Fibroblast of peridontal ligament (primary cell): ENCODE measurements at regions not wholly inside any gene's neighbourhood (a gene's known extent, or its start where the extent isn't known, plus 50 kb on each side); places are given as distances from the start of the nearest gene placed in this dataset.
A peak's percentile ranks its signal among the peaks of the same experiment; 100 is the strongest.

Experiments used
- DNase-seq: peaks from one replicate; pipeline ENCODE4 v3.0.0-alpha.2; 2010; ENCODE audit errors: extremely low read depth

GRCh38 chr7:23973264-23973663 lies 263.2 kb downstream of the STK31 start:
- DNase-seq, result no peak

GRCh38 chr7:23980081-23980480 lies 270.1 kb downstream of the STK31 start:
- no peak for DNase-seq

DNA sequence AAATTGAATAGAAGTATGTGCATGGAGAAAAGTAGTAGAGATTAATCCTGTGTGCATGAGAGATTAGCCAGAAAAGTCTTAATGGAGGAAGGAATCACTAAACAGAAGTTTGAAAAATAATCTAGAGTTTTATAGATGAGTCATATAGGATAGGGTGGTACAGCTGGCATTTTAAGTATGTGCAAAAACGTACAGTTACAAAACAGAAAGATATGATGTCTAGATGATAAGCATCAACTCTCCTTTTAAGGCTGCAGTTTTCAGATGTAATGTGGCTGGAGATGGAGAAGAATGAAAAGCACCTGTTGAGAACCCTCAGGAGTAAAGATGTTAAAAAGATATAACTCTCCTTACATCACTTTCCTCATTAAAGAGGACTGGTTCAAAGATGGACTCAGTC lies 271.3 kb downstream of the STK31 start:
- no peak for DNase-seq

- DNase-seq, result no peak
Observed at GRCh38 chr7:23981758-23982157, 271.7 kb downstream of the STK31 start.

GRCh38 chr7:24005517-24005916 lies 278.5 kb upstream of the NPY start:
- DNase-seq, result no peak

DNA sequence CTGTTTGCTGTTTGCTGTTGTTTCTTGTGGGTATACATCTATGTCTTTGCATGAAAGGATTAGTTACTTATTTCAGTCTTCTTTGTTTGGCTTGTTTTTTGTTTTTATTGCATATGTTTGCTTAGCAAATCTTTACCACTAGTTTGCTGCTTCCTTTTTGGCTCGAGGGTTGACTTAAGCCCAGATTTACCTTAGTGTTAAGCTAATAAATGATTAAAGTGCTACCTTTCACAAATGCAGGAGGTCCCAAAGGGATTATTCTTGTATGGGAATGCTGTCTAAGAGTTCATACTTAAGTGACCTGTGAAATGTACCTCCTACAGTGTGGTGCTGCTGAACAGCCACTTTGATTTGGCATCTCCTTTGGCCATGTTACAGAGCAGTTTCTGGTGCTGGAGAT lies 273.5 kb upstream of the NPY start:
- DNase-seq, result no peak

GRCh38 chr7:24017519-24017918 lies 266.5 kb upstream of the NPY start:
- DNase-seq, result no peak

GRCh38 chr7:24018331-24018730 lies 265.7 kb upstream of the NPY start:
- no peak for DNase-seq

GRCh38 chr7:24019841-24020240 lies 264.1 kb upstream of the NPY start:
- no peak for DNase-seq

DNA sequence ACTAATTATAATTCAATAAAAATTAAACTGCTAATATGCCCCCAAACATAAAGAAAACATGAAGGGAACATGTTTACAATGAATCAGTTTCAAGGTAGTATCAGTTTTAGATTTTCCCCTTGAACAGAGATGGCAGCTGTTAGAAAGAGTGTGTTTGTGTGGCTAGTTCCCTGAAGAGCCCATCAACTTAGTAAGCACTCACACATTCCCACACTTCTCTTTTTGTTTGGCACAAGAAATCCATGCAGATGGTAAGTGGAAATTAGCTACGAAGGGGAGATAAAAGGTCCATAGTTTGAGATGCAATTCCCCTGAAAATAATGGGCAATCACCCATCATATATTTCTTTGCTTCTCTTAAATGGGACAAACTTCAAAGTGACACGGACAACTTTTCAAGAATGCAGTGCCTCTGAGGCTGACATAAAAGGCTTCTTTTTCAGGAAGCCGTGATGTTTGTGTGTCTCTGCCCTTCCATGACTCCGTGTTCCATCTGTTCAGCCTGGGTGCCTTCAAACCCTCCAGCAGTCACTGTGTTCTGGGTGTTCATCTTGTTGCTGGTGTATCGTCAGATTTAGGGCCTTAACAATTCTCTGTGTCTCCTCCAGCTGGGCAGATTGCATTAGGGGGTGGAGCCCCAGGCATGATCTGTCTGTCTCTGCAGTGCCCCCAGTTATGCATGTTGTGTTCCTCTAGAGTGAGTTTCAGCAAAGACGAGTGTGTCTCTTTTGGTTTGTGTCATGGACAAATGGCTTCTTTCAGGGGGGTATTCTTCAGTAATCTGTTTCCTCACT lies 259.5 kb upstream of the NPY start:
- DNase-seq, result no peak

DNA sequence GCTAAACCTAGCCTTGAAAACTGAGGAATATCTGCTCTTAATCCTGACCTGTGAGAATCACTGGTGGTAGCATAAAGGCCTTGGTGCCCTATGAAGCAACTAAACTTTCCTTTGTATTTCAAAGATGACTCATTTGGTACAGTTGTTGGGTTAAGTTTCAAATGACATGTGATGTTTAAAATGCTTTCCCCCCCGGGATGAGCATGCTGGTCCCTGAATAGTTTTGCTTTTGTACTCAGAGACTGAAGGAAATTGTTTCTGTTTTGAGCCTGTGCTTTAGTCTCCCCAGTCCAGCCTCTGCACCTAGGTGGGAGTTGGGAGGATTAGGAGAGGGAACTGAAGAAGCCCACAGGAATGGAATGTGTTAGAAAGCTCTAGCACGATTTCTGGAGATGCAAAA lies 258.9 kb upstream of the NPY start:
- peak; percentile 42 for DNase-seq

- DNase-seq, result no peak
Observed at GRCh38 chr7:24025765-24026164, 258.2 kb upstream of the NPY start.

- DNase-seq, result no peak
Observed at GRCh38 chr7:24026351-24026750, 257.6 kb upstream of the NPY start.

- DNase-seq, result no peak
Observed at GRCh38 chr7:24029068-24029467, 254.9 kb upstream of the NPY start.

DNA sequence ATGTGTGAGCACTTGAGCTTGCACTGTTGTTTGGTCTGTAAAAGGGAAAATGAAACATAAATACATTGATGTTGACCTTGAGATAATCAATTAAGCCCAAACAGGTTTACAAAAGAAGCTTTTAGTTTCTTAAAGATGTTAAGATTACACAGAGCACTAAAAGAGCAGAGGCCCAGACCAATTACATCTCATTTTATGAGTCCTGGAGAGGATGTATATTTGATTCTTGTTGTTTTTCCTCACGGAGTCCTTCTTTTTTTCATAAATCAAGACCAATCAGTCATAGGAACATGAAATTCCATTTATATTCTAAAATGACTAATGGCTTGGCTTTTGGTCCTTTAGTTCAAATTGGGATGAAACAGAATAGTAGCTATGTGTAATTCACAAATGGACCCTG lies 249.7 kb upstream of the NPY start:
- no peak for DNase-seq

DNA sequence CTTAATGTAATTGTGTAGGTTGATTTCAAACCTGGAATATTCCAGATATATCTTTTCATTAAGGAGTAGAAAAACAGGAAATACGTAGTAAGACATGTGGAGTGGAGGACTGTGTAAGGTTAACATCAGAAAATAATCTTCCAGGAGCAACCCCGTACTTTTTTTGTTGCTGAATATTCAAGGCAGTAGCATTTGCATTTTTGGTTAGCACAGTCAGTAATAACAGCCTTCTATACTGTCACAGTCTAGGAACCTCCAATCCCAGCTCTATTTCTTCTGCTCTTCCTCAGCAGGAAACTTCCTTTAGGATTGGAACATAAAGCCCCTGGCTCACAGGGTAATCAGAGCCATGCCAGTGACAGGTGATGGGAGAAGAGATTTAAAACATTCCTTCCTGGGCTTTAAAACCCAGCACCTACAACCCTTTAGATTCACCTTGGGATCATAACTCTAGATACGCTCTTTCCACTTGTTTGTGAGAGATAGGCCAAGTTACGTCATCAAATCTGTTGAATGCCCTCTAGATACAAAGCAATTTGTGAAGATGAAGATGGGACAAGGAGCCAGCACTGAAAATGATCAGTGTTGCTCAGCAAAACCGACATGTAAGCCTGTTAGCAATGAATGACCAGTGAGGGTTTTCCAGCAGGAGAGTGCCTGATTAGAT lies 248.5 kb upstream of the NPY start:
- no peak for DNase-seq

DNA sequence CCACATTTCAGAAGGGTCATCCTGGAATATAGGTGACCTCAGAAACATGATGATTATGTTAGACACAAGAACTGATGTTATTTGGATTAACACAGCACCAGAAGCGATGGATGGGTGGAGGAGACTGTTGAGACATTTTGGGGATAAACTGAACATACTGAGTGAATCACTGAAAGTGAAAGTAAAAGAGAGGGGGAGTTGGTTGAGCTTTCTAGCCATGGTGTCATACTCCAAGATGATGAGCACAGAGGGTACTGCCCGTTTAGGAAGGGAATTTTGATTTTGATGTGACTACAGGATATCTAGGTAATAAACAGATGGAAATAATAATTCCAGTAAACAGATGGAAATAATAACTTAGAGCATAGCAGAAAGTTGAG lies 248.0 kb upstream of the NPY start:
- peak; percentile 12 for DNase-seq

DNA sequence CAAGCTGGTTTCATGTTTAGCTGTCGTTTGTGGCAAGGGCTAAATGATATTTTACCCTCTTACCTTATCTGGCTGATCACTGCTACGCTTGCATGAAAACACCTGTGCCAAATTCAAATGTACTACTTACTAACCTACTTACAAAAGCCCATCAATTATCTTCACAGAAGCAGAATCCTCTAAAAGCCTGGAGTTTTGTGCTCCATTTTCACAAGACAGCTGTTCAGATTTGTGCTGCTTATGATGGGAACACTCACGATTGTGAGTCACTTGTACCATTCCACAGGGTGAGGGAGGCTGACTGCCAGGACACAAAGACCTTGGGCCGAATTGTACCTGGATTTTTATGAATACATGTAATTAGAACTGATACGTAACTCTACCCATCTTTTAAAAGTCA lies 245.0 kb upstream of the NPY start:
- no peak for DNase-seq

DNA sequence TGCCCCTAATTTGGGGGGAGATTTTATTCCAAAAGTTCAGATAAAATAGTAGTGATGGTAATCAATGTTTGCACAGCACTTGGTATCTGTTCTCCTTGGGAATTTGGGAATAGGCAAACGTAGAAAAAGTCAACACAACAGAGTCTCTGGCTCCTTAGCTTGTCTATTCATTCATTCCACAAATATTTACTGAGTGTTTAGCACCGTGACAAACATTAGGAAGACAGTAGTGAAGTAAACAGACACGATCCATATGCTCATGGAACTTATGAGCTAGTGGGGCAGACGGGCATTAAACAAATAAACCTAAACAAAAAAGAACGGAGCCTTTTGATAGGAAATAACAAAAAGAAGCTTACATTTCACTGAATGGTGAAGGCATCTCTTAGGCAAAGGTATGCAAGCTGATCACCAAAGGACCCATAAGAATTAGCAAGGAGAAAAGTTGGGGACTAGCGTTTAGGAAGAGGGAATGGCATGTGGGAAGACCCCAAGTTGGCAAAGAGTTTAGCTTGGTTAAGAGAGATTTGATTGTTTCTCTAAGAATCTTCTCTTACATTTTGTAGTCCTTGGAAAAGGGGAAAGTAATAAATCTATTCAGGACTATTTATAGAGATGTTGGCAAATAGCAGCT lies 243.9 kb upstream of the NPY start:
- no peak for DNase-seq

- DNase-seq, result no peak
Observed at GRCh38 chr7:24042028-24042427, 242.0 kb upstream of the NPY start.

DNA sequence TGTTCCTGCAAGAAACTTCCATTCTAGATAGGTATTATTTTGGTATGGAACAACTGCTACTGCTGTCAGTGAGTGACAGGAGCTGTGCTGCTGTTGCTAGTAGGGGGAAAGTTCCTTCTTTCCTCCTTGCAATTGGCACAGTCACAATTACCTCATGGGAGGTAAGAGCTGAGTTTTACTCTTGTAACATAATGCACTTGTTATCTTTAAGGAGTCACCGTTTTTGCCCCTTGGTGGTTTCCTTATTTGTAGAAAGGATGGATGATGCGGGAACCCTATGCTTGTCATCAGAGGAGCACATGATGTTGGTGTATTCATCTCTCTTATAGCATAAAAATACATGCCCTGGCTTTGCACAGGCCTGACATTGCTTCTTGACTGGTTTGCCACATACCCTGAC lies 234.7 kb upstream of the NPY start:
- DNase-seq, result no peak

DNA sequence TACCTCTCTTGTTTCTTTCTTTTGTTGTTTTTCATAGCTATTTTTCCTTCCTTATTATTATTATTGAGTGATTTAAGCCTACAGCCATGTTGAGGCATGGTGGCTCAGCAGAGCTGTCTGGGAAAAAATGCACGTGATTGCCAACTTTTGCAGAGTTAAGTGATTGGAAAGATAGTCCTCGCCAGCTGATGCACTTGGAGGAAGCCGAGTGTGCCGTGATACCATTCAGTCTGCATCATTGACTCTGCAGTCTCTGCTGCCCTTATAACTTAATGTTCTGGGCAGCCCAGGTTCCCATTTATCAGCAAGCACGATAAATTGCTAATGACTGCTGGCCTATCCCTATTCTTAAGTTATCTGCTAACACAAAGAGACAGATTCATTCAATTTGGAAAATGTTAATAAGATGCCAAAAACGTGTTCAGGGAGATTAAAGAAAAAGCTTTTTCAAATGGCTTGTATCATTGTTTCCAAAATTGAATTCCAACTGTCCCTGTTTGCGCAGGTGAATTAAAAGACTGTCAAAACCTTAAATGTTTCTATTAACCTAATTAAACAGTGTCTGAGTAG lies 232.9 kb upstream of the NPY start:
- DNase-seq, result no peak

DNA sequence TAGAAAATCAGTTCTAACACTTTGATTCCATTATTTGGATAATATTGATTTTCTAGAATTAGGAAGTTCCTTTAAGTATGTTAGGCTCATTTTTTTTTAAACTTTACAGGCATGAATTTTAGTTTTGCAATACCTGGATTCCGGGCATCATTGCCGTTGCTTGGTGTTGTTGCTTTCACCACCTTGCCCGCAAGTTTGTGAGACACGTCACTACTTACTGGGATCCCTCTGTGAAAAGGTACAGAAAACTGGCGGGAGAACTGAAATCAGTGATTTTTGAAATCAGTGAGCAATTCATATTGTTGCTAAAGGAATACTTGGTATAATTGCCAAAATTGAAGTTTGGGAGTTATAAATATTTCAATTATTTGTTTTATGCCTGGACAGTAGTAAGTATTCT lies 232.3 kb upstream of the NPY start:
- no peak for DNase-seq
